ENCODE measurements at regions not wholly inside any gene's neighbourhood (a gene's known extent, or its start where the extent isn't known, plus 50 kb on each side); places are given as distances from the start of the nearest gene placed in this dataset.

GRCh38 chr16:86211265-86211664 lies 299.1 kb upstream of the FOXF1 start:
- no peak for TF ChIP-seq FOXM1 (IDR thresholded peaks at IDR 0.05; ENCODE audit: borderline replicate concordance, low read depth)
- no peak for TF ChIP-seq EP300 (IDR thresholded peaks at IDR 0.05; ENCODE audit: borderline replicate concordance)
- TF ChIP-seq CEBPB (IDR thresholded peaks at IDR 0.05) = no peak
- TF ChIP-seq RAD21 (IDR thresholded peaks at IDR 0.05; ENCODE audit: low read depth) = no peak
- TF ChIP-seq YY1 (IDR thresholded peaks at IDR 0.05; ENCODE audit: low read depth) = no peak
- no peak for TF ChIP-seq ZBTB7A (IDR thresholded peaks at IDR 0.05; ENCODE audit: low read depth)

Measured in Ishikawa (cell line).